Fibroblast of villous mesenchyme (primary cell): ENCODE measurements at regions not wholly inside any gene's neighbourhood (a gene's known extent, or its start where the extent isn't known, plus 50 kb on each side); places are given as distances from the start of the nearest gene placed in this dataset.

Experiments
- DNase-seq: peaks from one replicate; pipeline ENCODE4 v3.0.0-alpha.2; 2010; ENCODE audit warnings: low read depth
- H3K4me3 ChIP-seq: 2 replicates; pipeline ENCODE4 v1.5.1; 2011; ENCODE audit warnings: low read depth, mild to moderate bottlenecking, low read length
- CTCF ChIP-seq: IDR thresholded peaks from 2 replicates; pipeline ENCODE4 v1.5.1; 2012; ENCODE audit warnings: low read depth, mild to moderate bottlenecking, low read length; ENCODE audit not compliant: insufficient read depth

GRCh38 chr17:34874478-34874877 lies 86.8 kb downstream of the CCT6B start:
- no peak for TF ChIP-seq CTCF
- DNase-seq: no peak

GRCh38 chr17:34872640-34873039 lies 88.6 kb downstream of the CCT6B start:
- no peak for DNase-seq
- TF ChIP-seq CTCF: no peak
- H3K4me3 ChIP-seq: no peak overlapping the region

More at GRCh38 chr17:34874478-34874877, 86.8 kb downstream of the CCT6B start:
- no peak overlapping the region for H3K4me3 ChIP-seq

- TF ChIP-seq CTCF: no peak
- no peak for DNase-seq
- no peak overlapping the region for H3K4me3 ChIP-seq
These were observed 91.6 kb downstream of the CCT6B start for GRCh38 chr17:34869641-34870040.

- no peak overlapping the region for H3K4me3 ChIP-seq
- TF ChIP-seq CTCF: no peak
- DNase-seq: no peak
These were observed 95.5 kb downstream of the CCT6B start for GRCh38 chr17:34865716-34866115.

- DNase-seq: no peak
- TF ChIP-seq CTCF: no peak
- H3K4me3 ChIP-seq: no peak overlapping the region
These were observed 98.9 kb downstream of the CCT6B start for GRCh38 chr17:34862384-34862783.

- no peak for DNase-seq
- H3K4me3 ChIP-seq: no peak overlapping the region
- TF ChIP-seq CTCF: no peak
These were observed 99.4 kb downstream of the CCT6B start for GRCh38 chr17:34861864-34862263.

- TF ChIP-seq CTCF: no peak
- no peak for DNase-seq
- H3K4me3 ChIP-seq: no peak overlapping the region
These were observed 101.6 kb downstream of the CCT6B start for GRCh38 chr17:34859652-34860051.
